H1 (cell line): ENCODE measurements at regions not wholly inside any gene's neighbourhood (a gene's known extent, or its start where the extent isn't known, plus 50 kb on each side); places are given as distances from the start of the nearest gene placed in this dataset.

ENCODE experiments used
- CTCF ChIA-PET: fragments of 300-600 bp; sonication (Branson Sonifier 250); formaldehyde crosslinking; loops from one replicate; lab custom pipeline; 2021; ENCODE audit not compliant: partially characterized antibody; lab: Charles Lee
- POLR2A ChIA-PET: fragments of 300-600 bp; sonication (Branson Sonifier 250); formaldehyde crosslinking; loops from one replicate; lab custom pipeline; 2021; ENCODE audit warnings: inconsistent platforms; ENCODE audit not compliant: partially characterized antibody; lab: Charles Lee
- DNase-seq, 2 experiments: peaks; one replicate each; pipeline versions ENCODE4 v3.0.0 to v3.0.0-alpha.2; 2010 to 2022; ENCODE audit warnings: low spot score in 2 of 2, low read depth in 1 of 2, mixed read lengths in 1 of 2
- FAIRE-seq: peaks from 2 replicates; lab custom pipeline; 2011; peaks lifted over from hg19 to GRCh38; lab: Jason Lieb, UNC
- H2AFZ ChIP-seq: 2 replicates; pipeline ENCODE4 v1.8.1; 2012; ENCODE audit warnings: low read length, inconsistent platforms
- H2AK5ac ChIP-seq: 2 replicates; pipeline ENCODE4 v1.6.1; 2013; ENCODE audit warnings: low read depth, low read length
- H2BK120ac ChIP-seq: replicated peaks from 2 replicates; pipeline ENCODE3; 2013; ENCODE audit warnings: low read depth, low read length, inconsistent platforms
- H2BK12ac ChIP-seq: 2 replicates; pipeline ENCODE4 v1.6.1; 2013; ENCODE audit warnings: low read depth, low read length
- H2BK15ac ChIP-seq: 2 replicates; pipeline ENCODE4 v1.6.1; 2013; ENCODE audit warnings: low read length
- H2BK20ac ChIP-seq: 2 replicates; pipeline ENCODE4 v1.6.1; 2013; ENCODE audit warnings: low read length
- H2BK5ac ChIP-seq: 2 replicates; pipeline ENCODE4 v1.6.1; 2013; ENCODE audit warnings: low read depth, low read length
- H3K14ac ChIP-seq: 2 replicates; pipeline ENCODE4 v1.6.1; 2013; ENCODE audit warnings: inconsistent platforms; ENCODE audit not compliant: insufficient read length
- H3K18ac ChIP-seq: 2 replicates; pipeline ENCODE4 v1.6.1; 2013; ENCODE audit warnings: low read length; ENCODE audit errors: extremely low read depth
- H3K23ac ChIP-seq: 2 replicates; pipeline ENCODE4 v1.6.1; 2013; ENCODE audit warnings: inconsistent platforms; ENCODE audit not compliant: insufficient read length
- H3K23me2 ChIP-seq: 2 replicates; pipeline ENCODE4 v1.6.1; 2013; ENCODE audit warnings: low read depth, low read length
- H3K27ac ChIP-seq: 2 replicates; pipeline ENCODE4 v1.6.1; 2011; ENCODE audit warnings: low read depth, low read length, inconsistent platforms
- H3K27me3 ChIP-seq, 4 experiments: replicated peaks in 1 of 4; 1 replicate in 1 of 4; 2 replicates in 3 of 4; pipeline versions ENCODE4 v1.6.1 to v1.8.1; 2011 to 2013; ENCODE audit warnings: low read length in 3 of 4, mild to moderate bottlenecking in 3 of 4, inconsistent platforms in 2 of 4, mixed read lengths in 2 of 4, moderate library complexity in 1 of 4; ENCODE audit not compliant: control insufficient read depth in 3 of 4, insufficient read depth in 3 of 4; ENCODE audit errors: extremely low read depth in 1 of 4
- H3K36me3 ChIP-seq, 4 experiments: 2 replicates each; pipeline versions ENCODE4 v1.6.1 to v1.8.1; 2011 to 2013; ENCODE audit warnings: mild to moderate bottlenecking in 4 of 4, low read length in 3 of 4, moderate library complexity in 2 of 4, control low read depth in 1 of 4, inconsistent platforms in 1 of 4; ENCODE audit not compliant: insufficient read depth in 4 of 4, control insufficient read depth in 2 of 4
- H3K4ac ChIP-seq: replicated peaks from 2 replicates; pipeline ENCODE3; 2013; ENCODE audit warnings: low read length, low read depth, mixed read lengths, inconsistent platforms; ENCODE audit not compliant: insufficient read length
- H3K4me1 ChIP-seq, 4 experiments: replicated peaks in 1 of 4; 1 replicate in 1 of 4; 2 replicates in 3 of 4; pipeline versions ENCODE4 v1.6.1 to v1.8.1; 2011 to 2013; ENCODE audit warnings: low read length in 3 of 4, inconsistent platforms in 2 of 4, mixed read lengths in 1 of 4; ENCODE audit not compliant: insufficient read depth in 4 of 4, control insufficient read depth in 3 of 4
- H3K4me2 ChIP-seq, 2 experiments: 2 replicates each; pipeline versions ENCODE4 v1.6.1 to v1.8.1; 2011 to 2013; ENCODE audit warnings: low read depth in 2 of 2, low read length in 2 of 2, control low read depth in 1 of 2, inconsistent platforms in 1 of 2, mild to moderate bottlenecking in 1 of 2; ENCODE audit not compliant: insufficient read depth in 1 of 2
- H3K4me3 ChIP-seq, 4 experiments: fragments of 200-600, 300-600 bp in 1 of 4; sonication (generic), shearing (Covaris generic), sonication (Bioruptor Twin) in 1 of 4; 2 replicates each; pipeline versions ENCODE4 v1.5.1 to v1.8.1; 2011 to 2016; ENCODE audit warnings: low read length in 4 of 4, low read depth in 3 of 4, control low read depth in 2 of 4, inconsistent platforms in 2 of 4, mild to moderate bottlenecking in 2 of 4, mixed read lengths in 1 of 4, moderate library complexity in 1 of 4; ENCODE audit not compliant: insufficient read depth in 2 of 4; ENCODE audit errors: extremely low read depth in 1 of 4
- H3K56ac ChIP-seq: replicated peaks from 2 replicates; pipeline ENCODE3; 2013; ENCODE audit warnings: low read depth, mild to moderate bottlenecking, mixed read lengths, low read length, inconsistent platforms; ENCODE audit not compliant: insufficient read length
- H3K79me1 ChIP-seq: 2 replicates; pipeline ENCODE4 v1.6.1; 2013; ENCODE audit warnings: low read depth, low read length, control low read depth
- H3K79me2 ChIP-seq, 2 experiments: 2 replicates each; pipeline versions ENCODE4 v1.6.1 to v1.8.1; 2012 to 2013; ENCODE audit warnings: low read length in 2 of 2, mild to moderate bottlenecking in 2 of 2, inconsistent platforms in 1 of 2; ENCODE audit not compliant: insufficient read depth in 2 of 2, control insufficient read depth in 1 of 2
- H3K9ac ChIP-seq, 4 experiments: replicated peaks in 1 of 4; 1 replicate in 1 of 4; 2 replicates in 3 of 4; pipeline versions ENCODE4 v1.6.1 to v1.8.1; 2011 to 2013; ENCODE audit warnings: low read depth in 3 of 4, low read length in 3 of 4, control low read depth in 2 of 4, mild to moderate bottlenecking in 2 of 4, moderate library complexity in 2 of 4, inconsistent platforms in 1 of 4; ENCODE audit errors: extremely low read depth in 1 of 4
- H3K9me3 ChIP-seq, 2 experiments: 2 replicates each; pipeline versions ENCODE4 v1.6.1 to v1.8.1; 2012 to 2013; ENCODE audit warnings: mild to moderate bottlenecking in 2 of 2, moderate library complexity in 2 of 2, control low read depth in 1 of 2, inconsistent platforms in 1 of 2, low read depth in 1 of 2, low read length in 1 of 2, mixed read lengths in 1 of 2; ENCODE audit not compliant: insufficient read depth in 2 of 2
- H4K20me1 ChIP-seq, 2 experiments: replicated peaks in 1 of 2; 2 replicates each; pipeline versions ENCODE3 to v1.8.1; 2011 to 2013; ENCODE audit warnings: inconsistent platforms in 2 of 2, low read length in 2 of 2, mild to moderate bottlenecking in 1 of 2; ENCODE audit not compliant: insufficient read depth in 2 of 2, control insufficient read depth in 1 of 2
- H4K5ac ChIP-seq: 2 replicates; pipeline ENCODE4 v1.6.1; 2013; ENCODE audit warnings: low read length, low read depth, mixed read lengths, inconsistent platforms; ENCODE audit not compliant: insufficient read length
- H4K8ac ChIP-seq: 2 replicates; pipeline ENCODE4 v1.8.0; 2013; ENCODE audit warnings: mild to moderate bottlenecking, moderate library complexity, low read length, inconsistent platforms; ENCODE audit not compliant: insufficient read depth; ENCODE audit errors: extremely low read depth
- H4K91ac ChIP-seq: replicated peaks from 2 replicates; pipeline ENCODE3; 2013; ENCODE audit warnings: low read length, mixed read lengths, inconsistent platforms; ENCODE audit not compliant: insufficient read length
- CEBPB ChIP-seq: IDR thresholded peaks from 2 replicates; pipeline ENCODE4 v1.6.1; 2012; ENCODE audit warnings: low read depth, low read length
- E2F6 ChIP-seq: IDR thresholded peaks from 2 replicates; pipeline ENCODE4 v1.6.1; 2012; ENCODE audit warnings: inconsistent platforms
- JUN ChIP-seq: IDR thresholded peaks from 2 replicates; pipeline ENCODE4 v1.6.1; 2011; ENCODE audit warnings: low read depth, mild to moderate bottlenecking, improper control_type of control experiment, low read length
- NRF1 ChIP-seq: IDR thresholded peaks from 2 replicates; pipeline ENCODE4 v1.6.1; 2011; ENCODE audit warnings: mild to moderate bottlenecking, low read depth, low read length, improper control_type of control experiment
- RAD21 ChIP-seq, 2 experiments: IDR thresholded peaks in 1 of 2; conservative IDR thresholded peaks in 1 of 2; 2 replicates each; pipeline ENCODE4 v1.6.1; 2011; ENCODE audit warnings: low read depth in 2 of 2, low read length in 2 of 2, improper control_type of control experiment in 1 of 2, inconsistent platforms in 1 of 2, mild to moderate bottlenecking in 1 of 2, moderate library complexity in 1 of 2
- SAP30 ChIP-seq: fragments of 300-600 bp; sonication (generic); IDR thresholded peaks from 2 replicates; pipeline ENCODE4 v1.7.1; 2012; ENCODE audit warnings: low read length, moderate library complexity, mild to moderate bottlenecking, inconsistent platforms; ENCODE audit not compliant: insufficient read depth, insufficient replicate concordance
- WGBS, 2 experiments: shearing (Covaris generic) in 1 of 2; methylation state at CpG; one replicate each; pipeline versions ENCODE4 v1.1.6 to v1.1.7; 2013 to 2015; ENCODE audit warnings: low lambda C conversion rate in 2 of 2, mixed read lengths in 2 of 2, inconsistent platforms in 1 of 2, low coverage in 1 of 2, missing lambda C conversion rate in 1 of 2; ENCODE audit not compliant: insufficient replicate concordance in 2 of 2, insufficient coverage in 1 of 2, insufficient read length in 1 of 2; ENCODE audit errors: extremely low coverage in 1 of 2, missing lambda C conversion rate in 1 of 2; 5-methylcytosine and 5-hydroxymethylcytosine counted together

- Histone ChIP-seq H3K4me3 (no peak overlapping the region), H4K91ac (no peak overlapping the region), H4K5ac (no peak overlapping the region)
- CTCF ChIA-PET: interaction anchor here (0.6 to 2.0 kb wide), 5 partner anchors 113 to 1358 kb away, joined by 3 to 9 read pairs (median 3); no protein-coding TSS in a partner anchor
- no peak for TF ChIP-seq RAD21 (IDR thresholded peaks at IDR 0.05 in 1 of 2, conservative IDR thresholded peaks at IDR 0.05 in 1 of 2; ENCODE audit: low read depth in 2 of 2, low read length in 2 of 2)
- no peak for TF ChIP-seq NRF1
- TF ChIP-seq E2F6: no peak
- TF ChIP-seq JUN: no peak
- no peak for TF ChIP-seq CEBPB
- no peak for TF ChIP-seq SAP30
- TF ChIP-seq, all 59 proteins: peak for 0
- no peak overlapping the region for H3K18ac ChIP-seq
- no peak overlapping the region for H2BK120ac ChIP-seq
- no peak for DNase-seq
- WGBS, 2 experiments: 61% methylated on average over 10 of the region's 10 CpGs; no CpG with 5 or more reads in 1 of the 2 experiments
- no peaks in the 10 kb centered on the region for H4K20me1 ChIP-seq
- no peak overlapping the region for H3K14ac ChIP-seq
- no peak overlapping the region for H2AK5ac ChIP-seq
- H2AFZ ChIP-seq: no peak overlapping the region
- H3K27ac ChIP-seq: no peak overlapping the region
- H2BK15ac ChIP-seq: no peak overlapping the region
- no peak overlapping the region for H2BK20ac ChIP-seq
- H2BK12ac ChIP-seq: no peak overlapping the region
- H3K23ac ChIP-seq: no peak overlapping the region
- H3K79me1 ChIP-seq: no peaks in the 10 kb centered on the region
- no peaks in the 10 kb centered on the region for H3K27me3 ChIP-seq
- POLR2A ChIA-PET: interaction anchor here (0.6 kb wide), 1 partner anchor 1789 kb away, joined by 3 read pairs; no protein-coding TSS in a partner anchor
- no peaks in the 10 kb centered on the region for H3K23me2 ChIP-seq
- H3K4ac ChIP-seq: no peak overlapping the region
- H3K36me3 ChIP-seq: no peaks in the 10 kb centered on the region
- no peaks in the 10 kb centered on the region for H3K79me2 ChIP-seq
- H2BK5ac ChIP-seq: no peak overlapping the region
- no peak overlapping the region for H4K8ac ChIP-seq
- peak; percentile 50 for FAIRE-seq
- no peak overlapping the region for H3K4me2 ChIP-seq
- no peak overlapping the region for H3K56ac ChIP-seq
- peaks cover 0 to 2% (median 0%) of the 10 kb centered on the region in 4 experiments; a peak in 1 of 7 replicates for H3K4me1 ChIP-seq
- H3K9me3 ChIP-seq: no peaks in the 10 kb centered on the region
- no peak overlapping the region for H3K9ac ChIP-seq
Measured at GRCh38 chr20:51084593-51085377, 61.9 kb upstream of the KCNG1 start.
